ENCODE measurements at regions not wholly inside any gene's neighbourhood (a gene's known extent, or its start where the extent isn't known, plus 50 kb on each side); places are given as distances from the start of the nearest gene placed in this dataset.

DNA sequence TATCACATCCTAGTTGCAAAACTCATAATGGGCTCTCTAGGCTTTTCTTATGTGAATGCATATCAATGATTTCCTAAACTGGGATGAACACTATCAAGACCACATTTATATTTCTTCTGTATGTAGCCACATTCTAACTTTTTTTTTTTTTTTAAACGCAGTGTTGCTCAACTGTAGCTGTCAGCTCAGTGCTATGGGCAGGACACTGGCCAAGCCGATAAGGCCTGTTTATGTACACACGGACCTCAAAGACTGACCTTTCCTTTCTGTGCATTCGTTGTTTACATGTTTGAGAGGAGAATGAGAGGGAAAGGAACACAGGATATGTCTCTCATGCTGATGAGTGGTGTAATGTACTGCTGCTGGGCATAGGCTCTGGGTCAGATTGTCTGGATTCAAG lies 75.1 kb upstream of the B3GAT2 start:
- CTCF ChIA-PET, result no interaction called here
- POLR2A ChIA-PET, result no interaction called here
- Histone ChIP-seq H3K36me3 (ENCODE audit: control insufficient read depth, insufficient read depth, low read length) (no peaks in the 10 kb centered on the region), H3K9me3 (ENCODE audit: control insufficient read depth, insufficient read depth, low read depth, low read length) (no peaks in the 10 kb centered on the region), H3K27ac (ENCODE audit: low read length) (no peak overlapping the region), H3K4me1 (ENCODE audit: control insufficient read depth, insufficient read depth, low read length) (no peaks in the 10 kb centered on the region), H3K4me3 (ENCODE audit: low read depth in 2 of 2, low read length in 2 of 2) (no peak overlapping the region), H3K27me3 (ENCODE audit: control insufficient read depth, insufficient read depth, low read length) (no peaks in the 10 kb centered on the region)
- BruUV-seq (replicated peaks), result no TSS peak
- no peak for ATAC-seq
- TF ChIP-seq POLR2AphosphoS5 (IDR thresholded peaks at IDR 0.05; ENCODE audit: low read depth, low read length) (no peak), TCF7L2 (IDR thresholded peaks at IDR 0.05; ENCODE audit: low read depth, low read length) (no peak), SIN3A (IDR thresholded peaks at IDR 0.05; ENCODE audit: borderline replicate concordance, insufficient read depth, low read depth, low read length) (no peak)
- TF ChIP-seq, protein P1, sequence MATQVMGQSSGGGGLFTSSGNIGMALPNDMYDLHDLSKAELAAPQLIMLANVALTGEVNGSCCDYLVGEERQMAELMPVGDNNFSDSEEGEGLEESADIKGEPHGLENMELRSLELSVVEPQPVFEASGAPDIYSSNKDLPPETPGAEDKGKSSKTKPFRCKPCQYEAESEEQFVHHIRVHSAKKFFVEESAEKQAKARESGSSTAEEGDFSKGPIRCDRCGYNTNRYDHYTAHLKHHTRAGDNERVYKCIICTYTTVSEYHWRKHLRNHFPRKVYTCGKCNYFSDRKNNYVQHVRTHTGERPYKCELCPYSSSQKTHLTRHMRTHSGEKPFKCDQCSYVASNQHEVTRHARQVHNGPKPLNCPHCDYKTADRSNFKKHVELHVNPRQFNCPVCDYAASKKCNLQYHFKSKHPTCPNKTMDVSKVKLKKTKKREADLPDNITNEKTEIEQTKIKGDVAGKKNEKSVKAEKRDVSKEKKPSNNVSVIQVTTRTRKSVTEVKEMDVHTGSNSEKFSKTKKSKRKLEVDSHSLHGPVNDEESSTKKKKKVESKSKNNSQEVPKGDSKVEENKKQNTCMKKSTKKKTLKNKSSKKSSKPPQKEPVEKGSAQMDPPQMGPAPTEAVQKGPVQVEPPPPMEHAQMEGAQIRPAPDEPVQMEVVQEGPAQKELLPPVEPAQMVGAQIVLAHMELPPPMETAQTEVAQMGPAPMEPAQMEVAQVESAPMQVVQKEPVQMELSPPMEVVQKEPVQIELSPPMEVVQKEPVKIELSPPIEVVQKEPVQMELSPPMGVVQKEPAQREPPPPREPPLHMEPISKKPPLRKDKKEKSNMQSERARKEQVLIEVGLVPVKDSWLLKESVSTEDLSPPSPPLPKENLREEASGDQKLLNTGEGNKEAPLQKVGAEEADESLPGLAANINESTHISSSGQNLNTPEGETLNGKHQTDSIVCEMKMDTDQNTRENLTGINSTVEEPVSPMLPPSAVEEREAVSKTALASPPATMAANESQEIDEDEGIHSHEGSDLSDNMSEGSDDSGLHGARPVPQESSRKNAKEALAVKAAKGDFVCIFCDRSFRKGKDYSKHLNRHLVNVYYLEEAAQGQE (IDR thresholded peaks at IDR 0.05; ENCODE audit: insufficient read depth in 1 of 2, low read depth in 2 of 2, low read length in 1 of 2), result no peak
- TF ChIP-seq, protein P2, sequence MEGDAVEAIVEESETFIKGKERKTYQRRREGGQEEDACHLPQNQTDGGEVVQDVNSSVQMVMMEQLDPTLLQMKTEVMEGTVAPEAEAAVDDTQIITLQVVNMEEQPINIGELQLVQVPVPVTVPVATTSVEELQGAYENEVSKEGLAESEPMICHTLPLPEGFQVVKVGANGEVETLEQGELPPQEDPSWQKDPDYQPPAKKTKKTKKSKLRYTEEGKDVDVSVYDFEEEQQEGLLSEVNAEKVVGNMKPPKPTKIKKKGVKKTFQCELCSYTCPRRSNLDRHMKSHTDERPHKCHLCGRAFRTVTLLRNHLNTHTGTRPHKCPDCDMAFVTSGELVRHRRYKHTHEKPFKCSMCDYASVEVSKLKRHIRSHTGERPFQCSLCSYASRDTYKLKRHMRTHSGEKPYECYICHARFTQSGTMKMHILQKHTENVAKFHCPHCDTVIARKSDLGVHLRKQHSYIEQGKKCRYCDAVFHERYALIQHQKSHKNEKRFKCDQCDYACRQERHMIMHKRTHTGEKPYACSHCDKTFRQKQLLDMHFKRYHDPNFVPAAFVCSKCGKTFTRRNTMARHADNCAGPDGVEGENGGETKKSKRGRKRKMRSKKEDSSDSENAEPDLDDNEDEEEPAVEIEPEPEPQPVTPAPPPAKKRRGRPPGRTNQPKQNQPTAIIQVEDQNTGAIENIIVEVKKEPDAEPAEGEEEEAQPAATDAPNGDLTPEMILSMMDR (IDR thresholded peaks at IDR 0.05), result no peak
- no peak for DNase-seq (ENCODE audit: low read depth, low spot score)
- intact Hi-C loops (cut with micrococcal nuclease; ENCODE audit: unreplicated experiment), result no loop called here
- in situ Hi-C loops (cut with HindIII; ENCODE audit: low pct_unique_long_range_greater_than_20kb, low sequenced_read_pairs), result no loop called here

DNA sequence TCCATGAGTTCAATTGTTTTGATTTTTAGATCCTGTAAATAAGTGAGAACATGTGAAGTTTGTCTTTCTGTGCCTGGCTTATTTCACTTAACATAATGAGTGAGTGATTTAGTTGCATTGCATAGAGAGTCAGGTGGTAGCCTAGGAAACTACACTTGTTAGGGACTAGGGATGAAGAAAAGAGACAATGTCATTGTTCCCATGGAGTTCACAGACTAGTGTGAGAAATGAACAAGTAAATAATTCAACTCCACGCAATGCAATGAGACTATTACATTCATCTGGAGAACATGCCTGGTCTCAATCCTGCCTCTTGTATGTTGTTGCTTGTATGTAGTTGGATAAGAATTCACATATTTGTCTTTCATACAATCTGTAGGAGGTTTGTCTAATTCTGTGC lies 76.3 kb upstream of the B3GAT2 start:
- H3K27me3 ChIP-seq (ENCODE audit: control insufficient read depth, insufficient read depth, low read length), result no peaks in the 10 kb centered on the region
- no peak overlapping the region for H3K27ac ChIP-seq (ENCODE audit: low read length)
- ChIA-PET CTCF (no interaction called here), POLR2A (no interaction called here)
- no peak overlapping the region for H3K4me3 ChIP-seq (ENCODE audit: low read depth in 2 of 2, low read length in 2 of 2)
- no peaks in the 10 kb centered on the region for H3K4me1 ChIP-seq (ENCODE audit: control insufficient read depth, insufficient read depth, low read length)
- BruUV-seq (replicated peaks), result no TSS peak
- no peaks in the 10 kb centered on the region for H3K36me3 ChIP-seq (ENCODE audit: control insufficient read depth, insufficient read depth, low read length)
- no peaks in the 10 kb centered on the region for H3K9me3 ChIP-seq (ENCODE audit: control insufficient read depth, insufficient read depth, low read depth, low read length)
- TF ChIP-seq, protein P2 (IDR thresholded peaks at IDR 0.05), result no peak
- TF ChIP-seq POLR2AphosphoS5 (IDR thresholded peaks at IDR 0.05; ENCODE audit: low read depth, low read length), result no peak
- TF ChIP-seq, protein P1 (IDR thresholded peaks at IDR 0.05; ENCODE audit: insufficient read depth in 1 of 2, low read depth in 2 of 2, low read length in 1 of 2), result no peak
- no peak for TF ChIP-seq TCF7L2 (IDR thresholded peaks at IDR 0.05; ENCODE audit: low read depth, low read length)
- TF ChIP-seq SIN3A (IDR thresholded peaks at IDR 0.05; ENCODE audit: borderline replicate concordance, insufficient read depth, low read depth, low read length), result no peak
- no peak for DNase-seq (ENCODE audit: low read depth, low spot score)
- in situ Hi-C loops (cut with HindIII; ENCODE audit: low pct_unique_long_range_greater_than_20kb, low sequenced_read_pairs) (no loop called here), intact Hi-C loops (cut with micrococcal nuclease; ENCODE audit: unreplicated experiment) (no loop called here)
- ATAC-seq, result no peak
